Lower leg skin (tissue), 3 donors: ENCODE measurements at regions not wholly inside any gene's neighbourhood (a gene's known extent, or its start where the extent isn't known, plus 50 kb on each side); places are given as distances from the start of the nearest gene placed in this dataset.

Experiments used
- CTCF ChIP-seq, 3 donors: fragments of 450-650 bp; IDR thresholded peaks; one replicate each; pipeline ENCODE4 v1.5.1; 2016; ENCODE audit warnings: antibody characterized with exemption in 3 of 3, mild to moderate bottlenecking in 3 of 3, moderate library complexity in 2 of 3
- POLR2A ChIP-seq, 2 donors: fragments of 450-650 bp; IDR thresholded peaks; one replicate each; pipeline ENCODE4 v1.6.1; 2016 to 2017; ENCODE audit warnings: antibody characterized with exemption in 2 of 2, mild to moderate bottlenecking in 1 of 2, moderate library complexity in 1 of 2

GRCh38 chr13:74678308-74678965 lies 544.2 kb upstream of the KLF12 start:
- no peak for TF ChIP-seq CTCF (IDR thresholded peaks at IDR 0.05)
- no peak for TF ChIP-seq POLR2A (IDR thresholded peaks at IDR 0.05)
